RWPE2 (cell line): ENCODE measurements at regions not wholly inside any gene's neighbourhood (a gene's known extent, or its start where the extent isn't known, plus 50 kb on each side); places are given as distances from the start of the nearest gene placed in this dataset.

Experiments used
- ATAC-seq: fragments of 200-7000 bp; cut with Tn5 transposase; 3 replicates; pipeline ENCODE4 v1.9.1; 2021; ENCODE audit warnings: low read depth
- DNase-seq: peaks from one replicate; pipeline ENCODE4 v3.0.0-alpha.2; 2020; ENCODE audit warnings: low spot score
- H3K27ac ChIP-seq: fragments of 450-650 bp; 2 replicates; pipeline ENCODE4 v1.5.1; 2017; ENCODE audit warnings: mild to moderate bottlenecking; ENCODE audit not compliant: poor library complexity, severe bottlenecking
- H3K27me3 ChIP-seq: fragments of 250-450 bp; sonication (Bioruptor Pico); 2 replicates; pipeline ENCODE4 v1.5.1; 2021; ENCODE audit warnings: mild to moderate bottlenecking, moderate library complexity; ENCODE audit not compliant: insufficient read depth, poor library complexity, severe bottlenecking
- H3K36me3 ChIP-seq: fragments of 250-450 bp; sonication (Bioruptor Pico); 2 replicates; pipeline ENCODE4 v1.5.1; 2020; ENCODE audit warnings: low read depth, mild to moderate bottlenecking, moderate library complexity
- H3K4me1 ChIP-seq: fragments of 250-450 bp; sonication (Bioruptor Pico); 2 replicates; pipeline ENCODE4 v1.5.1; 2021; ENCODE audit warnings: mild to moderate bottlenecking, moderate library complexity; ENCODE audit not compliant: insufficient read depth, poor library complexity, severe bottlenecking
- H3K4me3 ChIP-seq: fragments of 250-450 bp; sonication (Bioruptor Pico); 2 replicates; pipeline ENCODE4 v1.5.1; 2021; ENCODE audit warnings: mild to moderate bottlenecking, moderate library complexity; ENCODE audit not compliant: severe bottlenecking
- H3K9me3 ChIP-seq: fragments of 250-450 bp; sonication (Bioruptor Pico); 2 replicates; pipeline ENCODE4 v1.5.1; 2021; ENCODE audit warnings: mild to moderate bottlenecking, moderate library complexity; ENCODE audit not compliant: severe bottlenecking
- CTCF ChIP-seq: fragments of 450-650 bp; IDR thresholded peaks from one replicate; pipeline ENCODE4 v1.5.1; 2017; ENCODE audit warnings: mild to moderate bottlenecking, moderate library complexity; ENCODE audit not compliant: poor library complexity, severe bottlenecking

- no peaks in the 10 kb centered on the region for H3K4me1 ChIP-seq
These were observed 395.9 kb upstream of the PODXL start for GRCh38 chr7:131952365-131952764.

GRCh38 chr7:131950758-131951157, 394.3 kb upstream of the PODXL start:
- no peak for ATAC-seq
- Histone ChIP-seq H3K4me3 (no peak overlapping the region), H3K27ac (no peak overlapping the region), H3K27me3 (no peaks in the 10 kb centered on the region), H3K9me3 (no peaks in the 10 kb centered on the region), H3K36me3 (no peaks in the 10 kb centered on the region), H3K4me1 (no peaks in the 10 kb centered on the region)
- TF ChIP-seq CTCF: no peak
- no peak for DNase-seq

More at GRCh38 chr7:131952365-131952764, 395.9 kb upstream of the PODXL start:
- Histone ChIP-seq H3K27ac (no peak overlapping the region), H3K9me3 (no peaks in the 10 kb centered on the region), H3K4me3 (no peak overlapping the region), H3K36me3 (no peaks in the 10 kb centered on the region), H3K27me3 (no peaks in the 10 kb centered on the region)
- DNase-seq (no peak), ATAC-seq (no peak)
- no peak for TF ChIP-seq CTCF

- no peak for DNase-seq
- H3K4me3 ChIP-seq: no peak overlapping the region
- no peak for TF ChIP-seq CTCF
- no peak for ATAC-seq
- H3K27ac ChIP-seq: no peak overlapping the region
- no peaks in the 10 kb centered on the region for H3K9me3 ChIP-seq
- no peaks in the 10 kb centered on the region for H3K36me3 ChIP-seq
- H3K4me1 ChIP-seq: no peaks in the 10 kb centered on the region
- no peaks in the 10 kb centered on the region for H3K27me3 ChIP-seq
These were observed 393.2 kb upstream of the PODXL start for GRCh38 chr7:131949659-131950058.

GRCh38 chr7:131948434-131949053, 392.1 kb upstream of the PODXL start:
- Histone ChIP-seq H3K9me3 (no peaks in the 10 kb centered on the region), H3K36me3 (no peaks in the 10 kb centered on the region), H3K4me1 (no peaks in the 10 kb centered on the region), H3K27me3 (no peaks in the 10 kb centered on the region), H3K27ac (no peak overlapping the region), H3K4me3 (no peak overlapping the region)
- TF ChIP-seq CTCF: no peak
- ATAC-seq (peak; percentile 76), DNase-seq (no peak)

- ATAC-seq: no peak
- Histone ChIP-seq H3K27me3 (no peaks in the 10 kb centered on the region), H3K4me1 (no peaks in the 10 kb centered on the region), H3K27ac (no peak overlapping the region), H3K9me3 (no peaks in the 10 kb centered on the region), H3K4me3 (no peak overlapping the region), H3K36me3 (no peaks in the 10 kb centered on the region)
- TF ChIP-seq CTCF: no peak
- no peak for DNase-seq
These were observed 391.2 kb upstream of the PODXL start for GRCh38 chr7:131947661-131948060.
